ENCODE measurements at regions not wholly inside any gene's neighbourhood (a gene's known extent, or its start where the extent isn't known, plus 50 kb on each side); places are given as distances from the start of the nearest gene placed in this dataset.
"Not testable (repeated sequence)": the region's sequence is repeated elsewhere in the genome, so short reads cannot be mapped to it uniquely, and the experiment has no call there.

GRCh38 chr9:41357918-41358404 lies 168.8 kb upstream of the ZNG1F start:
- TF ChIP-seq SIN3A, RAD21 (IDR thresholded peaks at IDR 0.05; ENCODE audit: low read depth): not testable (repeated sequence)

Measured in HCT116 (cell line).